Epithelial cell of prostate (primary cell): ENCODE measurements at regions not wholly inside any gene's neighbourhood (a gene's known extent, or its start where the extent isn't known, plus 50 kb on each side); places are given as distances from the start of the nearest gene placed in this dataset.

Experiments
- DNase-seq: peaks from one replicate; pipeline ENCODE4 v3.0.0-alpha.2; 2011; ENCODE audit warnings: low read depth, low spot score
- H3K27ac ChIP-seq: fragments of 450-650 bp; 2 replicates; pipeline ENCODE4 v1.5.1; 2017; ENCODE audit warnings: mild to moderate bottlenecking

- no peak overlapping the region for H3K27ac ChIP-seq
- DNase-seq = no peak
Measured at GRCh38 chr3:67737906-67738865, 83.8 kb upstream of the SUCLG2 start.

DNA sequence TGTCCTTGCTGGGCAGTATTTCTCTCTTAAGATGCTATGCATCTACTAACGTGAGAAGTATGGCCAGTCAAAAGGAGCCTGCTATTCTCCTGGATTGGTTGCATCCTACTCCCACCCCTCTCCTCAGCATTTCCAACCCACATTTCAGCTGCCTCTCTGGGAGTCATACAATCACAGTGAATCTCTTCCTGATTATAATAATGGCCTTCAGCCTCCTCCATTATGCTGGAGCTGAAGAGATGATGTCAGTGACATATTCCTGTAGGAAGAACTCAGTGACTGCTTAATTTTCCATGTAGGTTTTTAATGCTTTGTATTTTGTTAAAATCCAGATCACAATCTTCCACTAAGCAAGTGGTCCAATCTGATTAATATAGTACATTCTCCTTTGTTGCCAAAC lies 82.7 kb upstream of the SUCLG2 start:
- H3K27ac ChIP-seq = no peak overlapping the region
- DNase-seq = no peak

DNA sequence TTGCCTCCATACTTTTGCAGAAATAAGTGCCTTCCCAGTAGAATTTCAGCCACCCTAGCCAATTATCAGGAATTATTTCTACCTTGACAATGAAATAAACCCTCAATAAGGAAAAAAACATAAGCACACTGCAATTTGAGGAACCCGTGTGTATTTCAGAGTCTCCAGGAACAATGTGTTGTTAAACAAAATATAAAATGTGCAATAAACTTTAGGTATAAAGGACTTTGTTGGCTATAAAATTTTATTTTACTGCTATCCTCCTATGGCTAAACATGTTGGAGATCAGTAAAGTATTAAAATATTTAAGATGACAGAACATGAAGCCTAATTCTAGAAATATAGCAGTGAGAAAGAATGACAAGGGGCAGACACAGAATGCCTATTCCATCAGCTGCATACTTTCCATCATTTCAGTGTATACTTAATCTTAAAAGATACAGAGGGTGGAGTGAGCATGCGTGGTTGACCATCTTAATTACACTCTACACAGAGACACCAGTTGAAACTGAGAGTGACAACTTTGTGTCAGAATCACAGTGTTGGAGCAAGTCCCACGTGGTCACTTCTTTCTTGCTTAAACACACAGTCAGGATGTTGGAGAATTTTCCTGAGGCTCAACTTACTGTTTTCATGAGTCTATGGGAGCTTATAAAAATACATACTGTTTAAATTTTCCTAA lies 79.0 kb upstream of the SUCLG2 start:
- H3K27ac ChIP-seq = no peak overlapping the region
- DNase-seq = no peak

DNA sequence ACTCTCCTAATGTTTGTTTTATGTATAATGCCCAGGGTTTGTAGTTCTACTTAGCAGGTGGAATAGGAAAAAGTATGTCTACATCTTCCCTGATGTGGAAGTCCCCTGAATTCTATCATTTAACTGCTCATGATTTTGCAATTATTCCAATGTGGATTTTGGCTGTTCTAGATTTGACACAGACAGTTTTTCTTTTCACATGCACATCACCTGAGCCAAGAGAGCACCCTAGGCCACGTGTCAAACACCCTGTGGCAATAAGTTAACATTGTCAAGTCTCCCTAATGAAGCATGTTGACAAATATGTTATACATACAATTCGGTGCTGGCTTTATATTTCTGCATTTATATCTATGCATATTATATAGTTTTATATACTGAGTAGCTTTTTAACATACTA lies 70.0 kb upstream of the SUCLG2 start:
- H3K27ac ChIP-seq = no peak overlapping the region
- no peak for DNase-seq

- no peak for DNase-seq
- no peak overlapping the region for H3K27ac ChIP-seq
Measured at GRCh38 chr3:67723863-67724262, 69.5 kb upstream of the SUCLG2 start.

- DNase-seq = no peak
- H3K27ac ChIP-seq = no peak overlapping the region
Measured at GRCh38 chr3:67719333-67719732, 64.9 kb upstream of the SUCLG2 start.

GRCh38 chr3:67715971-67716370 lies 61.6 kb upstream of the SUCLG2 start:
- no peak for DNase-seq
- no peak overlapping the region for H3K27ac ChIP-seq

- no peak overlapping the region for H3K27ac ChIP-seq
- no peak for DNase-seq
Measured at GRCh38 chr3:67713764-67714469, 59.5 kb upstream of the SUCLG2 start.

GRCh38 chr3:67712259-67712658 lies 57.8 kb upstream of the SUCLG2 start:
- no peak for DNase-seq
- no peak overlapping the region for H3K27ac ChIP-seq

DNA sequence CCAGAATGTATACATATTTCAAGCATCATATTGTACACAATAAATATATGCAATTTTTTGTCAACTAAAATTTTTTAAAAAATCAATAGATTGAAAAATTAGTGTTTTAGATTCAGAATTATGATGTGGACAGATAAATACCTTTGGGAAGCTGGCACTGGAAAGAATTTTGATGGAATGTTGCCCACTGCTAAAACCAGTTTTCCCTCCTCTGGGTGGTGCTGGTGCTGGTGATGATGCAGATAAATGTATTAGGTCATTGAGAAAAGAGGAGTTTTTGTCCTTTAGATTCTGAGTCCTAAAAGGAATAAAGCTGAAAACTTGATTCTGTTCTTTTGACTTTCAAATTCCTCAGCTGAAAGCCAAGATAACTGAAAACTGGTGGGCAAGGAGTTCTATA lies 56.0 kb upstream of the SUCLG2 start:
- H3K27ac ChIP-seq = no peak overlapping the region
- DNase-seq = no peak

DNA sequence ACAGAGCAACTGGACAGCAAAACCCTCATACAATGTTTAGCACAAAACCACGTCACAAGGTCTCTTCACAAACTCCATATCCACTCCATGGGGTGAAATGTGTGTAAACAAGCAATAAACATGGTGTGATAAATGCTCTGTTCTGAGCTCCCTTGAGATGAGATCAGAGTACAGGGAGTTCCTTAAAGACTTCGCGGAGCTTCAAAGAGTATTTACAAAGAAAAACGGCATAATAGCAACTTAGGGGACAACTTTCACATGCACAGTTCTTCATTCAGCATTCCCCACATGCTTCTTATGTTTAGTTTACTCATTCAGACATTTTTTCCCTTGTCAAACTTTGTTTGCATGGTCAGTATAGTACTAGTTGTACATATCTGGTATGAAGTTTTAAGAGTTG lies 52.5 kb upstream of the SUCLG2 start:
- DNase-seq = no peak
- H3K27ac ChIP-seq = no peak overlapping the region

- no peak overlapping the region for H3K27ac ChIP-seq
- DNase-seq = no peak
Measured at GRCh38 chr3:67704322-67704721, 49.9 kb upstream of the SUCLG2 start.
